Activated CD8-positive, alpha-beta memory T cell treated with anti-CD3 and anti-CD28 coated beads, Interleukin-2, amount 50 U/mL, for 1 hour (primary cell): ENCODE measurements at regions not wholly inside any gene's neighbourhood (a gene's known extent, or its start where the extent isn't known, plus 50 kb on each side); places are given as distances from the start of the nearest gene placed in this dataset.
"Not testable (repeated sequence)": the region's sequence is repeated elsewhere in the genome, so short reads cannot be mapped to it uniquely, and the experiment has no call there.

Experiments used
- DNase-seq: peaks from one replicate; pipeline ENCODE4 v3.0.0-alpha.2; 2020; ENCODE audit errors: extremely low read depth

- no peak for DNase-seq
Measured at GRCh38 chr3:87495938-87496337, 219.6 kb upstream of the POU1F1 start.

GRCh38 chr3:87494264-87494663 lies 217.9 kb upstream of the POU1F1 start:
- DNase-seq, result no peak

DNA sequence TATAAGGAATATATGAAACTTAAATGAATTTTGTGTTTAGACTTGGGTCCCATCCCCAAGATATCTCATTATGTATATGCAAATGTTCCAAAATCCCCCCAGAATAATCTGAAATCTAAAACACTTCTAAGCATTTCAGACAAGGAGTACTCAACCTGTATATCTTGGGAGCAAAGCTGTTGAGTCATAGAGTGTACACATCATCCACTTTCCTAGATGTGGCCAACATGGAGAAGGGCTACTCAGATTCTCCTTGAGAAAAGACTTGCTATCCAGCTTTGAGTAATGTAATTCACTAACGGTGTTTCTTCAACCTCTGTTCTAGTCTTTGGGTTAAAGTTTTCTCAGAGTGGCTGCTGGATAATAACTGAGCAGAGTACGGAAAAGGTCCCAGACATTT lies 215.5 kb upstream of the POU1F1 start:
- no peak for DNase-seq

GRCh38 chr3:87489892-87490291 lies 213.5 kb upstream of the POU1F1 start:
- DNase-seq, result no peak

GRCh38 chr3:87488765-87489164 lies 212.4 kb upstream of the POU1F1 start:
- no peak for DNase-seq

- DNase-seq, result not testable (repeated sequence)
Measured at GRCh38 chr3:87486635-87487034, 210.3 kb upstream of the POU1F1 start.

DNA sequence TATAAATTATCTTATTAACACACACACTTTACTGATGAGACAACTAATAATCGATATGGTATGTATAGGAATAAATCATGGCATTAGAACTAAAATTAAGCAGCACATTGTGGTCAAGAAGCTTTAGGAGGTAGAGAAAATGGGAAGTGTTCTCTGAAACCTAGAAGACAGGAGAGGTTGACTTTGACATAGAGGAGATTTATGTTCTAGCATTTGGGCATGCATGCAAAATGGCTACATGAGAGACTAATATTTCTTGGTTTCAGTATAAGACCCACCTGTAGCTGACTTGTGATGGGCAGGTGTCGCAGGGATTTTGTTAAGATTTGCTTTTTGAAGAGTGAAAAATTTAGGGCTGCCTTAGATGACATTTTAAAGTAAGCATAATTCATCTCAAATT lies 209.7 kb upstream of the POU1F1 start:
- DNase-seq, result no peak

DNA sequence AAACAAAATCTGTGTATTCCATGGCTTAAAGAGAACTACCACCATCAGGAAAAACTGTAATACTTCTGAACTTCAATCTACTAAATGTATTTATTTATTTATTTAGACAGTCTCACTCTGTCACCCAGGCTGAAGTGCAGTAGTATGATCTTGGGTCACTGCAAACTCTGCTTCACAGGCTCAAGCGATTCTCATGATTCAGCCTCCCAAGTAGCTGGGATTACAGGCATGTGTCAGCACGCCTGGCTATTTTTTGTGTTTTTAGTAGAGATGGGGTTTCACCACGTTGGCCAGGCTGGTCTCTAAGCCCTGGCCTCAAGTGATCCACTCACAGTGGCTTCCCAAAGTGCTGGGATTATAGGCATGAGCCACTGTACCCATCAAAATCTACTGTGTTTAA lies 202.3 kb upstream of the POU1F1 start:
- no peak for DNase-seq

GRCh38 chr3:87473944-87474343 lies 197.6 kb upstream of the POU1F1 start:
- DNase-seq, result no peak

DNA sequence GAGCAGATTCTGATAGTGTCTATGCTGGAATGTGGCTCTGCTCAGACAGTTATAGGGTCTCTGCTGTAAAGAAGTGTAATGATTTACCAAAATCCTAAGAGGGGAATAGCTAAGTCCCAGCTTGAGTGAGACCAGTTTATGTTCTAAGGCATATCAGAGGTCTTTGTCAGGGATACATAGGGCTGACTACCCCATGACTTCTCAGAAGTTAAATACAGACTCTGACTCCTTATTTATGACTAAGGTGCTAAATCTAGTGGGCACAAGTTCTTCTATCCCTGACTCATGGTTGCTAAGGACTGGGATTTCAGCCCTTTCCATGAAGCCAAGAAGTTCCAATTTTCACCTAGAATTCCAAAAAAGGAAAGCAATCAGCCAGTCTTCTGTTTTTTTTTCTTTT lies 192.6 kb upstream of the POU1F1 start:
- DNase-seq, result no peak

DNA sequence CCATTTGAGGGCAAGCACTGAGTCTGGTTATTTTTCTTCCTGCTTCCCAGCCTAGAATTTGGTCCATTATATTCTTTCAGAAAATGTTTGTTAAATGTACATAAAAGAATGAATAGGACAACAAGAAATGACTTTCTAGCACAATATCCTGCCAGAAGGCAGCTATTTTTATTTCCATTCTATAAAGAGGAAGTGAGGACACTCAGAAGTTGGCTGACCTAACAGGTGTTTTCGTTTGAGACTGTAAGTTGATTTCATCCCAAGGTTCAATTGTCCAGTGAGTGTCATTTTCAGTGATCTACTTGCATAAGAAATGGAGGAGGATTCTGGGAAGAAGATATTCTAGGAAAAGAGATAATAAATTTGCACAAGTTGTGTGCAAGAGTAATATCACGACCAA lies 191.9 kb upstream of the POU1F1 start:
- no peak for DNase-seq

GRCh38 chr3:87462228-87462627 lies 185.8 kb upstream of the POU1F1 start:
- no peak for DNase-seq

- DNase-seq, result no peak
Measured at GRCh38 chr3:87461443-87461842, 185.1 kb upstream of the POU1F1 start.

DNA sequence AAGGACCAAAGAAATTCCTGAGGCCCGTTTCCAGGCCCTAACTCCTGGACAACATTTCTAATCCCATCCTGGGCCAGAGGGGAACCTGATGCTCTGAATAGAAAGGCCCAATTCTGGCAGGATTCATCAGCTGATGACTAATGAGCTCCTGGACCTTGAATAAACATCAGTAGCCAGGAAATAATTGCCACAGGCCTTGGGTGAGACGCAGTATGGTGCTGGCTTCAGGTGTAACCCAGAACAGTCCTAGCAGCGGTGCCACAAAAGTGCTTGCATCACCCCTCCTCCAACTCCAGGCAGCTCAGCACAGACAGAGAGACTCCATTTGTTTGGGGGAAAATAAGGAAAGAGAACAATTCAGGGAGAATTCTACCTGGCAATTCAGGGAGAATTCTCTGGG lies 184.7 kb upstream of the POU1F1 start:
- no peak for DNase-seq

DNA sequence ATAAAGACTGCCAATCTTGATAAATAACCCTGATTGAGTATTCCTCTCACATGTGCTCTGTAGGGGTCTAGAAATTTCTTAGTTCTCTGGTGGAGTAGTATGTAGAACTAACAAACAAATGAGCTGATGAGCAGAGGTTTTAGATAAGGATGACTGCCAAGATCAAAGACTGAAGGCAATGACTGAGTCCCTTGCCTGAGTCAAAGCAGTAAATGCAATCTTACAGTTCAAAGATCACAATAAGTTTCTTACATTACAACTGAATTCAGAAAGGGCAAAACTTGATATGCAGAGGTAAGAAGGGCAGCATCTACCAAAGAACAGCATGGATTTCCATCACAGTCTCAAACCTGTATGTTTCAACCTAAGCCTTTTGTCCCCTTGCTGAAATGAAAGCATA lies 172.2 kb upstream of the POU1F1 start:
- DNase-seq, result no peak

- DNase-seq, result no peak
Measured at GRCh38 chr3:87446849-87447387, 170.5 kb upstream of the POU1F1 start.

GRCh38 chr3:87442470-87442869 lies 166.1 kb upstream of the POU1F1 start:
- DNase-seq, result no peak

- DNase-seq, result no peak
Measured at GRCh38 chr3:87437765-87438164, 161.4 kb upstream of the POU1F1 start.

- no peak for DNase-seq
Measured at GRCh38 chr3:87436781-87437543, 160.6 kb upstream of the POU1F1 start.

DNA sequence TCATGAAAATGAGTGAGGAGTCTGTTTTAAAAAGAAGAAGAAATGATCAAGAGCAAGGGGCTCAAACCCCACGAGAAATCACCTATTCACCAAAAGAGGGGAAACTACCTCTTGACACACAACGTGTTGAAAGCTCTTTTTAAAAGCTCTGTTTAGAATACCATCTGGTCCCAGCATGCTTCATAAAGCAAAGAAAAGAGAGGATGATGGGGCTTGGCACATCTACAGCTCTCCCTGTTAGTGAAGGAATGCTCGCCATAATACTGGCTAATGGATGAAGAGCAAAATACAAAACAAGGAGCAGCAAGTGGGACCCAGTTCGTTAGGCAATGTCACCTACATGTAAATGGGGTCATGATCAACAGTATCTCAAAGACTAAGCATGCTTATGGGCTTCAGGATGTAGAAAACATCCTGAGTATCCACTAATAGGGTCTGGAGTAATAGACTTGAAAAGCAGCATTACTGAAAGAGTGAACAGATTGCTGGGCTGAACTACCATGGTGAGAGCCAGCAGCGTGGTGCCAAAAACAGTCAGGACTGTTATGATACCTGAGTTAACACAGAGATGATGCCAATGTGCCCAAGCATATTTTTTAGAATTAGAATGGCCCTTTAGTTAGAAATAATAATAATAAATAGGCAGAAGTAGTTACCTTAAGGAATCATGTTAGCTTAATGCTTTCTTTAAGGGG lies 159.7 kb upstream of the POU1F1 start:
- DNase-seq, result no peak

- DNase-seq, result not testable (repeated sequence)
Measured at GRCh38 chr3:87433445-87433844, 157.1 kb upstream of the POU1F1 start.

DNA sequence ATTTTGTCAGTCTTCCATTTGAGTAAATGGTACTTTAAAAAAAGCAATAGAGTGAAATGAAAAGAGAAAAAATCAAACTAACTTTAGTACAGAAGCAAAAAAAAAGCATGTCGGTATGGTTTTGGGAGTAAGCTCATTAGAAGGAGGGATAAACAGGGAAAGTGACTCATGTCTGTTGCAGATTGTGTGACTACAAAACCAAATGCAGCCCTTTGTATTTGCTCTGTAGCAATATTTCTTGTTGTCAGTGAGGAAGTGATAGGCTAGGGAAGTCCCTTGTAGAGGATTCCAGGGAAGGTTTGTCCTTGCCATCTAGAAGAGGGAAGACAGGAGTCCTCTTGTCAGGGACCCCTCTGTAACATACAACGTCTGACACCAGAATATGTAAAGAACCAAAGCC lies 150.5 kb upstream of the POU1F1 start:
- no peak for DNase-seq

DNA sequence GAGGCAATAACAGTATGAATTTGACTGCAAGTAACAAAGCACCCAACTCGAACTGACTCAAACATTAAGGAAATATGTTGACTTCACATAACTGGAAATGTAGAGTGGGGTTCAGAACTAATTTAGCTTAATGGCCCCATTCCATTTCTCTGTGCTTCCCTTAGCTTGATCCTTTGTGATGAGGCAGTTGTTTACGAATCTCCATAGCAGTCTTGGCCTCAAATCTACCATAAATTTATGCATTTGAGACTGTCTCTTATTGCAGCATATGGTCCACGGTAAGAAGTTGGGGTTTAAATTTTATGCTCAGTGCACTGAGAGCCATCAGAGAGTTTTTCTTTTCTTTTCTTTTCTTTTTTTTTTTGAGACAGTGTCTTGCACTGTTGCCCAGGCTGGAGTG lies 148.7 kb upstream of the POU1F1 start:
- no peak for DNase-seq
